NK-92 treated with Interleukin-12 subunit alpha and Interleukin-12 subunit beta, amount 100 ng/mL, for 24 hours (cell line): ENCODE measurements at regions not wholly inside any gene's neighbourhood (a gene's known extent, or its start where the extent isn't known, plus 50 kb on each side); places are given as distances from the start of the nearest gene placed in this dataset.

Source experiments
- DNase-seq: peaks from one replicate; lab custom pipeline; 2025; lab: John Stamatoyannopoulos, UW

DNA sequence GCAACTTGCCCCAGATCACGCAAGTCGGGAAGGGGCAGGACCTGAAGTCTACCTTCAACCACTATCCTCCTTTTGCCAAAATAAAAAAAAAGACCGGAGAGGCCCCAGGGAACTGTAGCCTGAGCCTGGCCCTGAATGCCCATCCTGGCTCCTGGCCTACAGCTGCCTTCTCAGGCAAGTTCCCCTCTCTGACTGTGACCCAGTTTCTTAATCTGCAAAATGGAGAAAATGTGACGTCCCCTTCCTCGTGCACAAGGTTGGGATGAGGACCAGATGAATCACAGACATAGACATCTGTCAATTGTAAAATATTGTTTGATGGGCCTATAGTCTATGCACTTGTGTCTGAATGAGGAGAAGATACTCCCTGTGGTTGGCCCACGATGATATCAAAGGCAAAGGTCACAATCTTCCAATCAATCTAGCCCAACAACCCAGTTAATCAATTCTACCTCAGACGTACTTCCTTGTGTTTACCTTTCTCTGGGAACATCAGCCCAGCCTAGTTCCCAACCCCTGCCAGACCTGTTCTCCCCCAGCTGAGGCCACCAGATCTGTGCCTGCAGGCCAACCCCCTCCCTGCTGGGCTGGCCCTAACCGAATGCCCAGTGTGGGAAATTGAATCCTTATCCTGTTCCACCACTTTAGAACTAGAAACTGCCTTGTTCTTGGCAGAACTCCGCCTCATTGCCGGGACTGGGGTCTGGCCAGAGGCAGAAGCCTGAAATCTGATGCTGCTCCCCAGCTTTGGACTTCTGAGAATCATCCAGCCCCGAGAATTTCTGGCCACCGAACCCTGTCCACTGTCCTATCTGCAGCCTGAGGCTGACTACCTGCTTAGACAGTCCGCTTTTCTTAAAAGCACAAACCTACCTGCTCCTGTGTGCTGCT is 101.8 kb upstream of the LIPC start:
- DNase-seq: no peak

GRCh38 chr15:58330741-58331559 is 100.8 kb upstream of the LIPC start:
- DNase-seq: no peak

GRCh38 chr15:58331560-58331912 is 100.3 kb upstream of the LIPC start:
- no peak for DNase-seq

DNA sequence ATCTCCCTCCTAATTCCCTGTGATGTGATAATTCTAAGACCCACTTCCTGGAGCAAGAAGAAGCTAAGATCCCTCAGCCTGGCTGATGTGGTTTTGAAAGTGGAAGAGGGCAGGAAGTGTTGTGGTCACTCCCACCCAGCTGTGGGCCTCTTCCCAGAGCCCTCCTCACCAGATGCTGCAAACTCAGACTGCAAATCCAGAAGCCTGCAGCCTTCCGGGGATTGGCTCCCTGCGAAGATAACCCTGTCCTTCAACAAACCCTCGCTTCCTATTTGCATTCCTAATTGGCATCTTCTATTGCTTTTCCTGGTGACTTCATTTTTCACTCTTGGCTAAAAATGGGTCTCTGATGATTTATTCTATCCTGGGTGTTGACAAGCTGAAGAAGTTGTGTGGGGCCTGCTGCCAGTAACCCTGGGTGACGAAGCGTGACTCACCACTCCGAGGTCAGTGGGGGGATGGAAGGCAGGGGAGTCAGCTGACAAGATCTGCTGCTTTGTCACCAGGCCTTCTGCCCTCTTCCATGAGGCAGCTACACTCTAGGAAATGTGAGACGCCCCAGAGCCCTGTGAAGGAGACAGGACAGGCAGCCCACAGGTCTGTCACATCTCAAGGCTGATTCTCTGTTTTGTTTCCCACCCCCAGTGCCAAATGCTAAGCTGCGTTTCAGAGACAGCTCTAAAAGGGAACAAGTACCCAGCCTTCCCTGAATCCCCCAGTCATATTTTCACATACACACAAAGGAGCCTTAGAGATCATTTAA is 99.7 kb upstream of the LIPC start:
- peak; percentile 97 for DNase-seq

- DNase-seq: no peak
These were observed 99.0 kb upstream of the LIPC start for GRCh38 chr15:58332676-58333400.

- no peak for DNase-seq
These were observed 97.0 kb upstream of the LIPC start for GRCh38 chr15:58334803-58335202.

DNA sequence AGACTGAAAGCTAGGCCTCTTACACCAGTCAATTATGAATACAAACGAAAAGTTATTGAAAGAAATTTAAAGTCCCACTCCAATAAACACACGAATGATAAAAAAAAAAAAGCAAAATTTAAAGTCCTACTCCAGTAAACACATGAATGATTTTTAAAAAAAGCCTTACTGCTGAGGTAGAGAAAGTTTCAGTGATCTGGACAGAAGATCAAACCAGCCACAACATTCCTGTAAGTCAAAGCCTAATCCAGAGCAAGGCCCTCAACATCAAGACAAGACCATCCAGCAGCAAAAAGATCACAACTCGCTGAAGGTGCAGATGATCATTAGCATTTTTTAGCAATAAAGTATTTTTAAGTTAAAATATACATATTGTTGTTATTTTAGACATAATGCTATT is 95.6 kb upstream of the LIPC start:
- no peak for DNase-seq

DNA sequence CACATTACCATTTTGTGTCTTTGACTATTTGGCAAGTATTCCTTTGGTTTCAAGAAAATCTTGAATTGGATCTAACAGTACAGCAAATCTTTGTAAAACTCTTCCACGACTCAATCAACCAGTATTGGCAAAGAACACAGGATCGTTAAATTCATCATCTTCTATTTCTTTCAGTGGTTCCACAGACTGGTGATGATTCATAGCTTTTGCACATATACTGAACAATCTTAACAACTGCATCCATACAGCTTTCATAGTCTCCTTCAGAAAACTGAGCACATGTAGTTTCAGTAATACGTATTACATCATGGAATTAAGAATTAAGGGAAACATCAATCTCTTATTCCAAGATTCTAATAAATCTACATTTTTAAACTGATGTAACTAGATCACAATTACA is 91.6 kb upstream of the LIPC start:
- no peak for DNase-seq

- DNase-seq: no peak
These were observed 89.3 kb upstream of the LIPC start for GRCh38 chr15:58342508-58342907.

- no peak for DNase-seq
These were observed 87.3 kb upstream of the LIPC start for GRCh38 chr15:58344213-58345070.

GRCh38 chr15:58346361-58346760 is 85.4 kb upstream of the LIPC start:
- no peak for DNase-seq

GRCh38 chr15:58348095-58348812 is 83.5 kb upstream of the LIPC start:
- no peak for DNase-seq

GRCh38 chr15:58352026-58352929 is 79.5 kb upstream of the LIPC start:
- no peak for DNase-seq

GRCh38 chr15:58355382-58355971 is 76.3 kb upstream of the LIPC start:
- DNase-seq: no peak

- no peak for DNase-seq
These were observed 75.8 kb upstream of the LIPC start for GRCh38 chr15:58355973-58356372.

GRCh38 chr15:58357529-58358476 is 74.0 kb upstream of the LIPC start:
- DNase-seq: no peak

- DNase-seq: no peak
These were observed 71.2 kb upstream of the LIPC start for GRCh38 chr15:58360421-58361090.
